Omental fat pad (tissue), 3 donors: ENCODE measurements at regions not wholly inside any gene's neighbourhood (a gene's known extent, or its start where the extent isn't known, plus 50 kb on each side); places are given as distances from the start of the nearest gene placed in this dataset.
"Not testable (repeated sequence)": the region's sequence is repeated elsewhere in the genome, so short reads cannot be mapped to it uniquely, and the experiment has no call there.

Experiments used
- ATAC-seq: fragments of 150-250 bp; one replicate; pipeline ENCODE4 v1.9.1; 2016; ENCODE audit warnings: mild to moderate bottlenecking, moderate library complexity; ENCODE audit not compliant: low FRiP score
- DNase-seq: peaks from one replicate; pipeline ENCODE4 v3.0.0-alpha.2; 2019; ENCODE audit warnings: low spot score
- TF ChIP-seq, protein P1 (sequence below), 3 donors: fragments of 450-650 bp; IDR thresholded peaks; one replicate each; pipeline ENCODE4 v1.5.1; 2016 to 2017; ENCODE audit warnings: antibody characterized with exemption in 3 of 3, mild to moderate bottlenecking in 3 of 3, moderate library complexity in 2 of 3

DNA sequence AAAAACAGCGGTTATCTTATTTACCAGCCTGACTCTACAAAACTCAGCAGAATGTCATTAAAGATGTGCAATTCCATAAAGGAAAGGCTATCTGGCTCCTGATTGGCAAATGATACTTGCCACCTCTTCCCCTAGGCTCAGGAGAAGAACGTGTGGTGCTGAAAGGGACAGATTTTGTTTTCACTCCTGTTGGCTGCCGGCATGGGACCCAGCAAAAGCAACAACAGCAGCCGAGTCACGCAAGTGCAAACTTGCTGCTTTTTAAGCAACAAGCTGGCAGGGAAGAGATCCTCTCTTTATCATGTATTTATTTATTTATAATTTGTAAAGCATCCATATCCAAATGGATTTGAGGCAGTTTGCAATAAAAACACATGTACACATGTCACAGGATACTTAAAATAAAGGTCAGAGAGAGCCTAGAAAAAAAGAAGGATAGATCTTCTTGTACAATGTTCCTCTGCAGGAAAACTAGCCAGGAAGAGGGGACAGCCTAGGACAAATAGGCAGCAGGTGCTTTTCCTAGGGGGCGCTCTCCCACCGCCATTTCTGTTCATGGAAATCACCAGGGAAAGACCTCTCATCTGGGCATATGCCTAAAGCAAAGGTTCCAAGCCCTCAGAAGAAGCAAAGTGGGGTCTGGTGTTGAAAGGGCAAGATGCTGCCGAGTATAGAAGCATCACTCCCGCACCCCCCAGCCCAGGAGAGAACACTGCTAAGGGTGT, 799.3 kb downstream of the BCL11A start:
- DNase-seq = no peak
- ATAC-seq = no peak
- TF ChIP-seq, protein P1, sequence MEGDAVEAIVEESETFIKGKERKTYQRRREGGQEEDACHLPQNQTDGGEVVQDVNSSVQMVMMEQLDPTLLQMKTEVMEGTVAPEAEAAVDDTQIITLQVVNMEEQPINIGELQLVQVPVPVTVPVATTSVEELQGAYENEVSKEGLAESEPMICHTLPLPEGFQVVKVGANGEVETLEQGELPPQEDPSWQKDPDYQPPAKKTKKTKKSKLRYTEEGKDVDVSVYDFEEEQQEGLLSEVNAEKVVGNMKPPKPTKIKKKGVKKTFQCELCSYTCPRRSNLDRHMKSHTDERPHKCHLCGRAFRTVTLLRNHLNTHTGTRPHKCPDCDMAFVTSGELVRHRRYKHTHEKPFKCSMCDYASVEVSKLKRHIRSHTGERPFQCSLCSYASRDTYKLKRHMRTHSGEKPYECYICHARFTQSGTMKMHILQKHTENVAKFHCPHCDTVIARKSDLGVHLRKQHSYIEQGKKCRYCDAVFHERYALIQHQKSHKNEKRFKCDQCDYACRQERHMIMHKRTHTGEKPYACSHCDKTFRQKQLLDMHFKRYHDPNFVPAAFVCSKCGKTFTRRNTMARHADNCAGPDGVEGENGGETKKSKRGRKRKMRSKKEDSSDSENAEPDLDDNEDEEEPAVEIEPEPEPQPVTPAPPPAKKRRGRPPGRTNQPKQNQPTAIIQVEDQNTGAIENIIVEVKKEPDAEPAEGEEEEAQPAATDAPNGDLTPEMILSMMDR (IDR thresholded peaks at IDR 0.05) = no peak

DNA sequence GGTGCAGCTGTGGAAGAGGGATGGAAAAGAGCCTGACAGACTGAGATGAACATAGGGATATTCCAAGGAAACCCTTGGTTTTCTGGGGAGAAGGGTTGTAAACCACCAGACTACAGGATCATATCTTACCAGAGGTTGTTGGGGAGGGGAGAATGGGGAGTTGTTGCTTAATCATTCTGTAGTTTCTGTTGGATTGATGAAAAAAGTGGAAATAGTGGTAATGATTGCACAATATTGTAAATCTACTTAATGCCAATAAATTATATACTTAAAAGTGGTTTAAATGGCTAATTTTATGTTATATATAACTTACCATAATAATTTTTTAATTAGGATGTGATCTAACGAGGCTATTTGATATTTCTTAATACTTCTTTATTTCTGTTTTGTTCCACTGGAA, 800.9 kb downstream of the BCL11A start:
- ATAC-seq (no peak), DNase-seq (no peak)
- TF ChIP-seq, protein P1 (IDR thresholded peaks at IDR 0.05) = no peak

DNA sequence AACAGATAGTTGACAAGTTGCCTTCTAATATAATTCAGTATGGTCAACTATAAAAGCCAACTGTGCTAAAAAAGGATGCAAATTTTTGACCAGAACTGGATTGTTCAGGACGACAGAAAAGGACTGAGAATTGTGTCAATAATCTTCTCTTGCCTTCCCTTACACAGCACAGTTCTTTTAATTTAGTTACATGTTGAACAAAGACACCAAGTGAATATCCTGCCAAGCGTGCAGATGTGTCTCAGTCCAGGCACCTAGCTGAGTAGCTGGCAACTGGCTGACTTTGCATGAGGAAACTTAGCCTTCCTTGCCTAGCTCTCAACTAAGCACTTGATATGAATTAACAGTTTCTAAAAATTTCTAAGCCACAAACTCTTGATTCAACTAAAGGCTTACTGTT, 801.4 kb downstream of the BCL11A start:
- TF ChIP-seq, protein P1 (IDR thresholded peaks at IDR 0.05) = no peak
- no peak for ATAC-seq
- DNase-seq = no peak

DNA sequence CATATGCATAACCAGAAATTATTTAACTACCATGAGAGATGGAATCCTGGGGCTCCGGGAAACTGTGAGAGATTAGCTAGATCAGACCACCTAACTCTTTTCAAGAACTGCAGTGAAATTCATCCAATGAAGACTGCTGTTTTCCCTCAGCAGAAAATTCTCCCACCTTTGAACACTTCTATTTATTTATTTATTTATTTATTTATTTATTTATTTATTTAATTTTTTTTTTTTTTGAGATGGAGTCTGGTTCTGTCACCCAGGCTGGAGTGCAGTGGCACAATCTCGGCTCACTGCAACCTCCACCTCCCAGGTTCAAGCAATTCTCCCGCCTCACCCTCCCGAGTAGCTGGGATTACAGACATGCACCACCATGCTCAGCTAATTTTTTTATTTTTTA, 802.2 kb downstream of the BCL11A start:
- DNase-seq, ATAC-seq: not testable (repeated sequence)

DNA sequence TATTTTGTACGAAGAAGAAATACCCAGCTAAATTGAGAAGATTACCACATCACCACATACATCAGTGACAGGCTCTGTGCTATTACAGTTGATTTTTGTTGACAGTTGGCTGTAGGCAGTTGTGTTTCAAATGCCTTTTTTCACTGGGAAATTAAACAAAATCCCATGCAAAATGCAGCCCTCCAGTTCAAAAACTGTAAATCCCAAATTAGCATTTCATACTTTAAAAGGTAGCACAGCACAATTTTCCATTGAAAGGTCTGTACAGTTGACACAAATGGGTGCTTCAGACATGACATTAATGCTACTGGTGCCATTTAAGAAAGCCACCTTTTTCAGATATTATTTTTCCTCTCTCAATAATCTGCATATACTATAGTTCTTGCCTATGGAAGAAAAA, 807.2 kb downstream of the BCL11A start:
- TF ChIP-seq, protein P1 (IDR thresholded peaks at IDR 0.05) = no peak
- DNase-seq (no peak), ATAC-seq (no peak)

DNA sequence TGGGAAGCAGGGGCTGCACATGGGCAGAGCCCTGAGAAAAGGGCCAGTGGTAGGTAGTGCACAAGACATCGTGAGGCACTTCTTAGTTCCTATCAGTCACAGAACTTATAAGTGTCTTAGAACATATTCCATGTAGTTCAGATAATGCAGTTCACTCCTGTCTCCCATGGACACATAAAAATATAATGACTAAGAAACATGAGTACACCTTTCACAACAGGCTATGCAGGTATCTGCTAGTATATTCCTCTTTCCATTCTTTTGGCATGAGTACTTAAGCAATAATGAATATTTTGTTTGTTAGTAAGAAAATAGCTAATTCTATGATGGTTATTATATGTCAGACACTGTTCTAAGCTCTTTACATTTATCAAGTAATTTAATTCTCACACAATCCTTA, 808.4 kb downstream of the BCL11A start:
- TF ChIP-seq, protein P1 (IDR thresholded peaks at IDR 0.05) = no peak
- DNase-seq (no peak), ATAC-seq (no peak)

DNA sequence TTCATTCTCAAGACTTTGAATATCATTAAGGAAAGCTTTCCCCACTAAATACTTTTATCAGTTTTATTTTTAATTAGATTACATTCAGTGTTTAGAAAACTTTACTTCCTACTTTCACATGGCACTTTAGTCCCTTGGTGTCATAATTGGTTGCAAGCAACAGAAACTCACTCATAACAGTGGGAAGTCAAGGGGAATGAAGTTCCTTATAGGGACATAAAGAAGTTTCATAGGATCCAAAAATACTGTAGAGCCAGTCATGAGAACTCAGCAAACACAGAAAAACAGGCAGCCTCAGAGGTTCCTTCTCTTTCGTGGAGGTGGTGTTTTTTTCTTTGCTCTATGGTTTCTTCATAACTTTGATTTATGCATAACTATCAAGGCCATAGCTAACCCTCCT, 809.0 kb downstream of the BCL11A start:
- no peak for DNase-seq
- no peak for ATAC-seq
- TF ChIP-seq, protein P1 (IDR thresholded peaks at IDR 0.05) = no peak
